Neuronal stem cell (in vitro differentiated cells): ENCODE measurements at regions not wholly inside any gene's neighbourhood (a gene's known extent, or its start where the extent isn't known, plus 50 kb on each side); places are given as distances from the start of the nearest gene placed in this dataset.

Source experiments
- DNase-seq: peaks from one replicate; pipeline ENCODE4 v3.0.0-alpha.2; 2013; ENCODE audit warnings: low spot score
- H2AFZ ChIP-seq: one replicate; pipeline ENCODE4 v1.6.1; 2013; ENCODE audit warnings: mild to moderate bottlenecking, low read length, inconsistent platforms
- H2AK5ac ChIP-seq: 2 replicates; pipeline ENCODE4 v1.6.1; 2013; ENCODE audit warnings: low read depth, mild to moderate bottlenecking, inconsistent platforms, low read length, moderate library complexity, mixed read lengths
- H2BK120ac ChIP-seq: 2 replicates; pipeline ENCODE4 v1.6.1; 2013; ENCODE audit warnings: low read depth, mild to moderate bottlenecking, inconsistent platforms, low read length, moderate library complexity, mixed read lengths
- H2BK12ac ChIP-seq: one replicate; pipeline ENCODE4 v1.6.1; 2013; ENCODE audit warnings: low read length, inconsistent platforms
- H2BK15ac ChIP-seq: 2 replicates; pipeline ENCODE4 v1.6.1; 2013; ENCODE audit warnings: mild to moderate bottlenecking, low read length, inconsistent platforms, mixed read lengths
- H2BK5ac ChIP-seq: one replicate; pipeline ENCODE4 v1.6.1; 2013; ENCODE audit warnings: inconsistent platforms, mild to moderate bottlenecking, low read length, moderate library complexity
- H3K14ac ChIP-seq: one replicate; pipeline ENCODE4 v1.6.1; 2013; ENCODE audit warnings: low read length, inconsistent platforms
- H3K18ac ChIP-seq: 2 replicates; pipeline ENCODE4 v1.6.1; 2013; ENCODE audit warnings: low read length, inconsistent platforms
- H3K23ac ChIP-seq: 2 replicates; pipeline ENCODE4 v1.6.1; 2013; ENCODE audit warnings: low read depth, mild to moderate bottlenecking, mixed read lengths, low read length, inconsistent platforms; ENCODE audit not compliant: poor library complexity
- H3K27ac ChIP-seq: replicated peaks from 3 replicates; pipeline ENCODE4 v1.5.1; 2013; ENCODE audit warnings: low read length, inconsistent platforms
- H3K27me3 ChIP-seq, 3 experiments: 2 replicates each; pipeline ENCODE4 v1.6.1; 2013; ENCODE audit warnings: low read length in 3 of 3, mild to moderate bottlenecking in 2 of 3, inconsistent platforms in 1 of 3, low read depth in 1 of 3, mixed read lengths in 1 of 3, moderate library complexity in 1 of 3; ENCODE audit not compliant: control insufficient read depth in 3 of 3, insufficient read depth in 3 of 3
- H3K36me3 ChIP-seq, 2 donors: replicated peaks in 1 of 2; 2 replicates each; pipeline ENCODE4 v1.6.1; 2013; ENCODE audit warnings: low read length in 2 of 2; ENCODE audit not compliant: control insufficient read depth in 2 of 2, insufficient read depth in 2 of 2
- H3K4ac ChIP-seq: 2 replicates; pipeline ENCODE4 v1.6.1; 2013; ENCODE audit warnings: inconsistent platforms, mild to moderate bottlenecking, low read length, moderate library complexity
- H3K4me1 ChIP-seq, 2 donors: 1 replicate in 1 of 2; 2 replicates in 1 of 2; pipeline ENCODE4 v1.6.1; 2013; ENCODE audit warnings: low read length in 2 of 2, low read depth in 1 of 2; ENCODE audit not compliant: control insufficient read depth in 2 of 2, insufficient read depth in 1 of 2
- H3K4me2 ChIP-seq: one replicate; pipeline ENCODE4 v1.6.1; 2013; ENCODE audit warnings: mild to moderate bottlenecking, low read length, inconsistent platforms; ENCODE audit not compliant: insufficient read depth, poor library complexity, severe bottlenecking
- H3K4me3 ChIP-seq, 2 donors: 2 replicates each; pipeline ENCODE4 v1.5.1; 2013; ENCODE audit warnings: low read length in 2 of 2, mild to moderate bottlenecking in 2 of 2, inconsistent platforms in 1 of 2, moderate library complexity in 1 of 2
- H3K79me1 ChIP-seq: one replicate; pipeline ENCODE4 v1.6.1; 2013; ENCODE audit warnings: low read depth, mild to moderate bottlenecking, inconsistent platforms, low read length, moderate library complexity
- H3K9ac ChIP-seq: one replicate; pipeline ENCODE4 v1.6.1; 2013; ENCODE audit warnings: mild to moderate bottlenecking, low read depth, low read length, inconsistent platforms; ENCODE audit not compliant: poor library complexity
- H3K9me3 ChIP-seq, 2 donors: replicated peaks in 1 of 2; 2 replicates each; pipeline versions ENCODE3 to v1.6.1; 2013; ENCODE audit warnings: low read length in 2 of 2, mild to moderate bottlenecking in 2 of 2, inconsistent platforms in 1 of 2, low read depth in 1 of 2, mixed read lengths in 1 of 2, moderate library complexity in 1 of 2; ENCODE audit not compliant: control insufficient read depth in 2 of 2, insufficient read depth in 1 of 2
- H4K8ac ChIP-seq: one replicate; pipeline ENCODE4 v1.6.1; 2013; ENCODE audit warnings: low read depth, mild to moderate bottlenecking, inconsistent platforms, low read length, moderate library complexity
- H4K91ac ChIP-seq: one replicate; pipeline ENCODE4 v1.6.1; 2013; ENCODE audit warnings: low read length, low read depth, mild to moderate bottlenecking, inconsistent platforms; ENCODE audit not compliant: poor library complexity
- WGBS, 2 donors: extraction: QIAGEN DNeasy Blood & Tissue Kit; methylation state at CpG; one replicate each; pipeline ENCODE4 v1.1.7; 2013; ENCODE audit warnings: missing lambda C conversion rate in 2 of 2, mixed read lengths in 1 of 2; ENCODE audit not compliant: insufficient read length in 2 of 2, insufficient replicate concordance in 1 of 2; ENCODE audit errors: extremely low coverage in 2 of 2; 5-methylcytosine and 5-hydroxymethylcytosine counted together

GRCh38 chr6:119442776-119443184, 93.2 kb upstream of the MAN1A1 start:
- Histone ChIP-seq H3K9me3 (no peaks in the 10 kb centered on the region), H3K4me2 (no peak overlapping the region), H3K36me3 (no peaks in the 10 kb centered on the region), H4K8ac (no peak overlapping the region), H4K91ac (no peak overlapping the region), H3K4me3 (no peak overlapping the region), H3K9ac (no peak overlapping the region), H2AK5ac (no peak overlapping the region), H2BK15ac (no peak overlapping the region), H3K14ac (no peak overlapping the region), H2AFZ (no peak overlapping the region), H2BK120ac (no peak overlapping the region), H3K27me3 (no peaks in the 10 kb centered on the region), H3K18ac (no peak overlapping the region), H3K79me1 (no peaks in the 10 kb centered on the region), H3K4ac (no peak overlapping the region), H3K4me1 (peaks cover 0 to 6% of the 10 kb centered on the region in 2 donors), H2BK5ac (no peak overlapping the region), H3K23ac (no peak overlapping the region), H2BK12ac (no peak overlapping the region), H3K27ac (no peak overlapping the region)
- DNase-seq: no peak
- no CpG with 5 or more reads among the region's 9 CpGs for WGBS, 2 donors

- H3K4me2 ChIP-seq: no peak overlapping the region
- H3K14ac ChIP-seq: peak overlapping the region; percentile 38
- H3K4me3 ChIP-seq: no peak overlapping the region
- DNase-seq: no peak
- no peak overlapping the region for H3K18ac ChIP-seq
- H2BK5ac ChIP-seq: no peak overlapping the region
- H3K4ac ChIP-seq: no peak overlapping the region
- peaks cover 0 to 5% of the 10 kb centered on the region in 2 donors for H3K4me1 ChIP-seq
- no peak overlapping the region for H4K91ac ChIP-seq
- H3K36me3 ChIP-seq: no peaks in the 10 kb centered on the region
- H3K27me3 ChIP-seq: no peaks in the 10 kb centered on the region
- H2AK5ac ChIP-seq: no peak overlapping the region
- WGBS, 2 donors: no CpG with 5 or more reads among the region's 37 CpGs
- no peaks in the 10 kb centered on the region for H3K79me1 ChIP-seq
- no peak overlapping the region for H2BK15ac ChIP-seq
- H3K27ac ChIP-seq: no peak overlapping the region
- no peak overlapping the region for H4K8ac ChIP-seq
- H2BK12ac ChIP-seq: no peak overlapping the region
- H3K9ac ChIP-seq: no peak overlapping the region
- H3K9me3 ChIP-seq: no peaks in the 10 kb centered on the region
- H2BK120ac ChIP-seq: no peak overlapping the region
- H2AFZ ChIP-seq: no peak overlapping the region
- H3K23ac ChIP-seq: no peak overlapping the region
Observed at GRCh38 chr6:119440953-119441352, 91.4 kb upstream of the MAN1A1 start.

DNA sequence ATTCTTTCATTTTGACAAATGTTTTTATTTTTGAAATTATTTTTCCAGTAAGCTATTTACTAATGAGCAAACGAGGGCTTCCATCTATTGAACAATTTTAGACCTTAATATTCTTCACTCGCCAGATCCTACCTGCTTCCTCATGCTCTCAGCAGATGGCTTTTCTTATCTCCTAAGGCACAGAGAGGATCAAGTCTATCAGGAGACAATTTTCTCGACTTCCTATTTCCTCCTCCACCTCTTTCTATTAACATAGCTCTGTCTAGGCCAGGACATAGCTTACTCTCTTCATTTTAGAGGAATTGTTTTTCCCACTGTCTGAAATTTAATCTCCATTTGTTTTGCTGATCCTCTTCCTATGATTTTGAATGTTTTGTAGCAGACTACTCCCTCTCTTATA, 87.0 kb upstream of the MAN1A1 start:
- Histone ChIP-seq H3K27ac (no peak overlapping the region), H2BK120ac (no peak overlapping the region), H3K4me2 (no peak overlapping the region), H3K18ac (no peak overlapping the region), H3K4me3 (no peak overlapping the region), H2AFZ (no peak overlapping the region), H3K4me1 (no peaks in the 10 kb centered on the region), H2BK5ac (no peak overlapping the region), H4K8ac (no peak overlapping the region), H3K4ac (no peak overlapping the region), H4K91ac (no peak overlapping the region), H2AK5ac (no peak overlapping the region), H3K14ac (no peak overlapping the region), H3K27me3 (no peaks in the 10 kb centered on the region), H3K9me3 (no peaks in the 10 kb centered on the region), H3K9ac (no peak overlapping the region), H2BK15ac (no peak overlapping the region), H3K23ac (no peak overlapping the region), H3K36me3 (no peaks in the 10 kb centered on the region), H3K79me1 (no peaks in the 10 kb centered on the region), H2BK12ac (no peak overlapping the region)
- no CpG with 5 or more reads among the region's 3 CpGs for WGBS, 2 donors
- DNase-seq: no peak

DNA sequence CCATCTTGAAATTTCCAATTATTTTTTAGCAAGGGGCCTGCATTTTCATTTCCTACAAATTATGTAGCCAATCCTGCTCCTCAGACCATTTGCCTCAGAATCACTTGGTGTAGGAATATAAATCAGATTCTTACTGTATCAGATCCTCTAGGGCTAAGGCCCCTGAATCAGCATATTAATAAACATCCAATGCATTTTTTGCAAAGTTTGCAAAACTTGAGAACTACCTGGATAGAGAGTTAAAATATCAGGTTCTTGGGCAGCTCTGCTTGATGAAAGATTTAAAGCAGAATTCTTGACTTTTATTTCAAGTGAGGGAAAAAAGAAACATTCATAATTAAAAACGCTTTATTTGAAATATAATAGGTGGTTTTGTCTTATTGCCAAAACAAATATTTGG, 82.2 kb upstream of the MAN1A1 start:
- DNase-seq: no peak
- no peak overlapping the region for H2BK120ac ChIP-seq
- no peak overlapping the region for H3K27ac ChIP-seq
- no peak overlapping the region for H3K4me3 ChIP-seq
- H3K18ac ChIP-seq: no peak overlapping the region
- H3K27me3 ChIP-seq: no peaks in the 10 kb centered on the region
- H4K8ac ChIP-seq: no peak overlapping the region
- no peak overlapping the region for H3K4me2 ChIP-seq
- no peak overlapping the region for H3K23ac ChIP-seq
- no peak overlapping the region for H2BK12ac ChIP-seq
- H3K9ac ChIP-seq: no peak overlapping the region
- no peaks in the 10 kb centered on the region for H3K79me1 ChIP-seq
- H2BK5ac ChIP-seq: no peak overlapping the region
- no peak overlapping the region for H4K91ac ChIP-seq
- no peak overlapping the region for H3K4ac ChIP-seq
- no peak overlapping the region for H2AK5ac ChIP-seq
- H3K4me1 ChIP-seq: no peaks in the 10 kb centered on the region
- no CpG with 5 or more reads among the region's 1 CpG for WGBS, 2 donors
- H3K9me3 ChIP-seq: no peaks in the 10 kb centered on the region
- H3K36me3 ChIP-seq: no peaks in the 10 kb centered on the region
- H2BK15ac ChIP-seq: no peak overlapping the region
- no peak overlapping the region for H2AFZ ChIP-seq
- H3K14ac ChIP-seq: no peak overlapping the region
